ENCODE measurements at regions not wholly inside any gene's neighbourhood (a gene's known extent, or its start where the extent isn't known, plus 50 kb on each side); places are given as distances from the start of the nearest gene placed in this dataset.
"Not testable (repeated sequence)": the region's sequence is repeated elsewhere in the genome, so short reads cannot be mapped to it uniquely, and the experiment has no call there.

DNA sequence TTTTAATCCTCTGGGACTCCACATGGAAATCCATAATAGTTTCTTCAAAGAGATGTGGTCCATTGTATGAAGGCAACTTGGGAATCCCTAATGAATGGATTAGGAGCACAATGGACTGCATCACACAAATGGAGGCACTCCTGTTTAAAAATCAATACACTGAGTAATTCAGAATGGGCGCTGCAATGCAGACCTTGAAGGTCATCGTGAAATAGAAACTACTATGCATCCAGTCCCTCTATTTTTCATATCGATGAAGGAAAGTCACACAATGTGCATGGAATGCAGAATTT, 98.8 kb upstream of the EGFL6 start:
- no peaks in the 10 kb centered on the region for H3K9me3 Mint-ChIP-seq
- H3K4me3 Mint-ChIP-seq: no peak overlapping the region
- no peak overlapping the region for H3K27ac Mint-ChIP-seq
- peaks cover 26 to 27% of the 10 kb centered on the region in 2 donors for H3K4me1 Mint-ChIP-seq (ENCODE audit: low read depth in 2 of 2)
- DNase-seq (ENCODE audit: low spot score) (no peak), ATAC-seq (no peak)
- H3K27me3 Mint-ChIP-seq: peaks cover 0 to 14% of the 10 kb centered on the region in 2 donors
- peaks cover 12% of the 10 kb centered on the region for H3K36me3 Mint-ChIP-seq

DNA sequence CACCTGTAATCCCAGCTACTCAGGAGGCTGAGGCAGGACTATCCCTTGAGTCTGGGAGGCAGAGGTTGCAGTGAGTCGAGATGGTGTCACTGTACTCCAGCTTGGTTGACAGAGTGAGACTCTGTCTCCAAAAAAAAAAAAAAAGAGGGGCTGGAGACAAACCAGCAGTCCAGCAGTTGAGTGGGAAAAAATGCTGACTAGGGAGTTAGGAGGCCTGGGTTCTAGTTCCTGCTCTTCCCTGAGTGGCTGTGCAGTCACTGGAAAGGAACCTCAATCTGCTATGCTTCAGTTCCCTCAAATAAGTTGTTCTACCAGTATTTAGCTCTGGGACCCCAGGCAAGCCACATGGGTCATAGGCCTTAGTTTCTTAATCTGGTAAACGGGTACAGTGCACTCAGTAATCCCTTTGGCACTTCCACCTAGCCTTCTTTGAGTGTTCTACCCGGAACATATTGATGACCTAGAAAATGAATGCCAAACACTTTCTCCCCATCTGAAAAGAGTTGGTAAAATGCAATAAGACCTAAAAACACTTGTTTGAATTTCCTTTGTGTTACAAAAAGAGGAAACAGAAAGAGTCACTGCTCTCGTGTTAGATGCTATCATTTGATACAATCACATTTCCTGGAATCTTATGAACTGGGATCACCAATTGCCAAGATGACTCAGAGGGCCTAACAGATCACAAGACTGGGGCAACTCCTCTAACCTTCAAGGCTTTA, 99.3 kb upstream of the EGFL6 start:
- no peak overlapping the region for H3K4me3 Mint-ChIP-seq
- H3K27me3 Mint-ChIP-seq: peaks cover 0 to 14% of the 10 kb centered on the region in 2 donors
- ATAC-seq (no peak), DNase-seq (ENCODE audit: low spot score) (no peak)
- no peak overlapping the region for H3K27ac Mint-ChIP-seq
- no peaks in the 10 kb centered on the region for H3K9me3 Mint-ChIP-seq
- peaks cover 26 to 27% of the 10 kb centered on the region in 2 donors for H3K4me1 Mint-ChIP-seq (ENCODE audit: low read depth in 2 of 2)
- peaks cover 12% of the 10 kb centered on the region for H3K36me3 Mint-ChIP-seq

DNA sequence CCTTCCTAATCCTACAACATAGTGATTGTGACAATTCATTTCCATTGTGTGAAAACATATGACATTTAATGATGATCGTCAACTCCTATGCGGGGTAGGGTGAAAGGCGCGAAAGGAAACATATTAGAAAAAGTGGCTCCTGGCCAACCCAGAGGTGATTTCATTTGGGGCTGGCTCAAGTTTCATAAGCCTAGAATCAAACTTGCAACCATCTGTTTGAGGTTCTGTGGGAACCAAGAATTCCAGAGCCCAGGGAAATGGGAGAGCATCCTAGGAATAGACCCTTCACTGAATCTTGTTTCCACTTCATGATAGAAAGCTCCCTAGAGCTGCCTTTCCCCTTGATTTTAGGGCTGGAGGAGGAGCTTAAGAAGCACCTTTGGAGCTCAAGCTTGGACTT, 101.3 kb upstream of the EGFL6 start:
- no peak for ATAC-seq
- Mint-ChIP-seq H3K36me3 (peaks cover 11% of the 10 kb centered on the region), H3K4me1 (ENCODE audit: low read depth in 2 of 2) (peaks cover 16 to 22% of the 10 kb centered on the region in 2 donors), H3K27me3 (peaks cover 0 to 14% of the 10 kb centered on the region in 2 donors), H3K4me3 (no peak overlapping the region), H3K9me3 (no peaks in the 10 kb centered on the region), H3K27ac (no peak overlapping the region)
- DNase-seq (ENCODE audit: low spot score): no peak

DNA sequence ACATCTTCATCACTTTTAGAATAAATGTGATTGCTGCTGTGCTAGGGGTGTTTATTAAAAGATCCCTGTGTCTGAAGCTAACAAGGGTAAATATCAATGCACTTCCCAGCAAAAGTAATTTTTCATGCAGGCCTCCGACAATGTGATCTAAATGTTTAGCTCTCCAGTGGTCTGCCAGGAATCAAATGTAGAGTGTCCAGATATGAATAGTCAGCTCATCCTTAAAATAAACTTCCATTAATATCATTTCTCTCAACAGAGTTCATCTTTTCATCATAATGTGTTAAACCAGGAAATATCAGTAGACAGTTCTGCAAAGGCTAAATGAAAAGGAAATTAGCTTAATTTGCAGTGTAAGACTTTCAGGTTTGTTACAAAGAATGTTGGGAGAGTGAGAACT, 102.2 kb upstream of the EGFL6 start:
- Mint-ChIP-seq H3K27ac (no peak overlapping the region), H3K9me3 (no peaks in the 10 kb centered on the region), H3K4me3 (no peak overlapping the region), H3K36me3 (peaks cover 6% of the 10 kb centered on the region), H3K27me3 (peaks cover 0 to 14% of the 10 kb centered on the region in 2 donors), H3K4me1 (ENCODE audit: low read depth in 2 of 2) (peaks cover 11 to 18% of the 10 kb centered on the region in 2 donors)
- no peak for ATAC-seq
- DNase-seq (ENCODE audit: low spot score): no peak

DNA sequence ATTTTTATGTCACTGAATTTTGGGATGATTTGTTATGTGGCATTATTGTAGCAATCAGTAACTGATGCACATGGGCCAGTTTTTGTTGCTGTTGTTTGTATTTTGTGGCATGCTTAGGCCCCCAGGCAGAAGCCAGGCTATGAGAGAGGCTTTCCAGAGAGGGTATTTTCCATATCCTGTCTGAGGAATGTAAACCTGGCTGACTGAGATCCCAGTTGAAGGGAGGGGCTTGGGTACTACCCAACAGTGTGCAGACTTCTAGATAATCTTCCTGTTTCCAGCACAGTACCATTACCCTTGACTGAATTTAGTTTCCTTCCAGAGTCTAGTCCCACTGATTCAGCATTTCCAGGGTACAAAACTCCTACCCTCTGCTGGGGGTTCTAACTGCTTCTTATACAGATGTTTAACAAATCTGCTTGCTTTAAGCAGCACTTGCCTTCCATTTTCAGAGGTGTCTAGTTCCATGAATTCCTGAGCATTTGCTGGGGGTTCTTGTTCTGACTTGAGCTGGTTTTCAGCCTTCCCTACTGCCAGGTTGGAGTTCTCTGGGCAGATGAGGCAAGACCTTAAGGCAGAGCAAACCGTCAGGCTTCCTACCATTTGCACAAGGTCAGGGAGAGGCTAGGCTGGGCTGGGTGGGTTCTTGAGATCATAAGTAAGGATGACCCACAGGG, 104.7 kb upstream of the EGFL6 start:
- peaks cover 0 to 8% of the 10 kb centered on the region in 2 donors for H3K27me3 Mint-ChIP-seq
- DNase-seq (ENCODE audit: low spot score) (no peak), ATAC-seq (no peak)
- no peaks in the 10 kb centered on the region for H3K9me3 Mint-ChIP-seq
- H3K4me1 Mint-ChIP-seq (ENCODE audit: low read depth in 2 of 2): peaks cover 4 to 5% of the 10 kb centered on the region in 2 donors
- no peak overlapping the region for H3K27ac Mint-ChIP-seq
- no peaks in the 10 kb centered on the region for H3K36me3 Mint-ChIP-seq
- H3K4me3 Mint-ChIP-seq: no peak overlapping the region

DNA sequence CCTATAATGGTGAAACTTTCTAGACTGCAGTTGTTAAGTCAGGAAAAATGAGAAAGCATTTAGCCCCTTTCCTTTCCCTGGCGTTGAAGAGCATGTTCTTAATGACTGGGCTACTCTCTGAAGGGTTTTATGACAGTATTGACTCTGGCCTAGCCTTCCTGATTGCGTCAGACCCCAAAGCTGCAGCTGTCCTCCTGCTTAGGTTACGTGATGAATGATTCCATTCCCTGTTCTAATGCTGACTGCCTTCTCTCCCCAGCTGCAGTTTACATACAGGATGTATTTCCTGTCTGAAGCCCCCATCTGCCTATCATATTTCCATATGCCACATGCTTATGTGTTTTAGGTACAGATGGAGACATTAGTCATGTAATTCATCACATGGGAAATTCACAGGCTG, 105.8 kb upstream of the EGFL6 start:
- ATAC-seq (peak; percentile 53 to 57), DNase-seq (ENCODE audit: low spot score) (no peak)
- H3K4me3 Mint-ChIP-seq: no peak overlapping the region
- H3K4me1 Mint-ChIP-seq (ENCODE audit: low read depth in 2 of 2): peaks cover 4 to 5% of the 10 kb centered on the region in 2 donors
- H3K36me3 Mint-ChIP-seq: no peaks in the 10 kb centered on the region
- H3K27ac Mint-ChIP-seq: peak overlapping the region in 1 of 2 donors; percentile 25
- H3K9me3 Mint-ChIP-seq: no peaks in the 10 kb centered on the region
- peaks cover 0 to 13% of the 10 kb centered on the region in 2 donors for H3K27me3 Mint-ChIP-seq

DNA sequence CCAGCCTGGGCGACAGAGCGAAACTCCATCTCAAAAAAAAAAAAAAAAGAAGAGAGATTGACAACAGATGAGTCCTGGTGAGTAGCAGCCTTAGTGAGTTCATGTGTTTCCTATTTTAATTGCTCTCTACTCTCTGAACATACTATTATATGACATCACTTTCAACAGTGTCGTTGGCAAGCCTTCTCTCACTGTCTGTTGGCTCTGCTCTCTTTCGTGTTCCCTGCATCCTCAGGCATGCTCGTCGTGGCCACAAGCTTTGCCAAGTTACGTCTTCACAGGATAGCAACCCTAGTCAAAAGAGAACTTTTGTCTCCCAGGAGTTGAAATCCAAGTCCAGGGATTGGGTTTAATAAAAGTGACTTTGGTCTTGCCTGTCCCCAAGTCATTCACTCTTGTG, 117.1 kb upstream of the EGFL6 start:
- Mint-ChIP-seq H3K4me3 (no peak overlapping the region), H3K36me3 (no peaks in the 10 kb centered on the region), H3K27ac (no peak overlapping the region), H3K4me1 (ENCODE audit: low read depth in 2 of 2) (no peaks in the 10 kb centered on the region), H3K9me3 (no peaks in the 10 kb centered on the region), H3K27me3 (peaks cover 0 to 15% of the 10 kb centered on the region in 2 donors)
- no peak for DNase-seq (ENCODE audit: low spot score)
- ATAC-seq: no peak

DNA sequence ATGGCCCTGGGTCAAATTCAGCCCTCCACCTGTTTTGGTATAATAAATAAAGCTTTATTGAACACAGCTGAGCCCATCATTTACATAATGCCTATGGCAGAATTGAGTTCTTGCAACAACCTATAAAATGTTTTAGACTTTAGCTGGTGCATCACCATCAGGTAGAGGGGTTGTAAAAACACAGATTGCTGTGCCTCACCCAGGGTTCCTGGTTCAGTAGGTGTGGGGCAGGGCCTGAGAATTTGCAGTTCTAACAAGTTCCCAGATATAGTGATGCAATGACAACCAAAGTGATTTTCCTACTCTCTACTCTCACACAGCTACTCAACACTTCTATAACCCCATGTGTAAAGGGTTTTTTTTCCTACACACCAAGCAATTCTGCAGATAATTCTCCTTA, 120.0 kb upstream of the EGFL6 start:
- no peak overlapping the region for H3K4me3 Mint-ChIP-seq
- no peak for ATAC-seq
- H3K9me3 Mint-ChIP-seq: no peaks in the 10 kb centered on the region

DNA sequence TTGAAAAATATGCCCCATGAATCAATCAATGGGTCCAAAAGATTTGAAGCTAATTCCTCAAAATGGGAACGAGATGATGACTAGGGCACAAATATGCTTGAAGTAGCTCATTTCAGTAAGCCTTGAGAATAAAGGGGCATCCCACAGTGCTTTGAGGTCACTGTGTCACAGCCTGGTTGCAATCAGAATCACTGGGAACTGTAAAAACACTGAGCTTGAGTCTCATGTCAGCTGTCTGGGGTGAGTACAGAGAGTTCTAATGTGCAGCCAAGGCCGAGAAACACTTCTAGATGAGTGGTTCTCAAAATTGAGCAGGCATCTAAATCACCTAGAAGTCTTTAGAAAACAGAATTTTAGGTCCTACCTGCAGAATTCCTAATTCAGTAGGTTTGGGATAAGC, 120.5 kb upstream of the EGFL6 start:
- Mint-ChIP-seq H3K4me1 (ENCODE audit: low read depth in 2 of 2) (no peaks in the 10 kb centered on the region), H3K4me3 (no peak overlapping the region)

More for the DNA sequence above, 120.0 kb upstream of the EGFL6 start:
- Mint-ChIP-seq H3K4me1 (ENCODE audit: low read depth in 2 of 2) (no peaks in the 10 kb centered on the region), H3K27me3 (peaks cover 0 to 13% of the 10 kb centered on the region in 2 donors), H3K36me3 (no peaks in the 10 kb centered on the region), H3K27ac (no peak overlapping the region)
- DNase-seq (ENCODE audit: low spot score): no peak

DNA sequence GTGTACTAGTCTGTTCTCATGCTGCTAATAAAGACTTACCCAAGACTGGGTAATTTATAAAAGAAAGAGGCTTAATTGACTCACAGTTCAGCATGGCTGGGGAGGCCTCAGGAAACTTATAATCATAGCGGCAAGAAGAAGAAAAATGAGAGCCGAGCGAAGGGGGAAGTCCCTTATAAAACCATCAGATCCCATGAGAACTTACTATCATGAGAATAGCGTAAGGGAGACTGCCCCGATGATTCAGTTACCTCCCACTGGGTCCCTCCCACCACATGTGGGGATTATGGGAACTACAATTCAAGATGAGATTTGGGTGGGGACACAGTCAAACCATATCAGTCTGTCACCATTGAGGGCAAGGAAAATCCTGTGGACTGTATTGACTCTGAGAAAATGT, 121.8 kb upstream of the ATXN3L start:
- ATAC-seq, H3K4me3 Mint-ChIP-seq, H3K27ac Mint-ChIP-seq: not testable (repeated sequence)

More for the DNA sequence above, 120.5 kb upstream of the EGFL6 start:
- DNase-seq (ENCODE audit: low spot score) (no peak), ATAC-seq (no peak)
- H3K27me3 Mint-ChIP-seq: peaks cover 0 to 11% of the 10 kb centered on the region in 2 donors
- no peaks in the 10 kb centered on the region for H3K9me3 Mint-ChIP-seq
- no peaks in the 10 kb centered on the region for H3K36me3 Mint-ChIP-seq
- no peak overlapping the region for H3K27ac Mint-ChIP-seq

DNA sequence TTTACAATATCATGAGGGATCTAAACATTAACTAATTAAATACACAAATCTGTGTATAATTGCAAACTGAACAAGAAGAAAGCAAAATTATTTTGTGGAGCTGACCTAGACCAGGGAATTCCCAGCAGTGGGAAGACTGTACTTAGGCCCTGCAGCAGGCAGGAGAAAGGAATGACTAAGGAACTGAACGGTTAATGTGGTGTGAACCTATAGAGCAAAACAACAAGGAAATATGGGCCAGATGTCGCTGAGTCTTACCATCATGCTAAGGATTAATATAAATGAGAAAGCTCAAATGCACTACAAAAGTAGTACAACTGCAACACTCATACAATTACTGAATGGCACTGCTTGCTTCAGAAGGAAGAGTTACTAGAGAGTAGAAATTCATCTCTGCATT, 120.3 kb upstream of the ATXN3L start:
- Mint-ChIP-seq H3K4me1 (ENCODE audit: low read depth in 2 of 2) (no peaks in the 10 kb centered on the region), H3K27ac (no peak overlapping the region), H3K36me3 (no peaks in the 10 kb centered on the region), H3K9me3 (no peaks in the 10 kb centered on the region), H3K4me3 (no peak overlapping the region), H3K27me3 (peaks cover 0 to 2% of the 10 kb centered on the region in 2 donors)
- no peak for DNase-seq (ENCODE audit: low spot score)
- ATAC-seq: no peak

More for the DNA sequence above, 121.8 kb upstream of the ATXN3L start:
- not testable (repeated sequence) for DNase-seq (ENCODE audit: low spot score); H3K27me3 Mint-ChIP-seq; H3K9me3 Mint-ChIP-seq; H3K36me3 Mint-ChIP-seq; H3K4me1 Mint-ChIP-seq (ENCODE audit: low read depth in 2 of 2)

DNA sequence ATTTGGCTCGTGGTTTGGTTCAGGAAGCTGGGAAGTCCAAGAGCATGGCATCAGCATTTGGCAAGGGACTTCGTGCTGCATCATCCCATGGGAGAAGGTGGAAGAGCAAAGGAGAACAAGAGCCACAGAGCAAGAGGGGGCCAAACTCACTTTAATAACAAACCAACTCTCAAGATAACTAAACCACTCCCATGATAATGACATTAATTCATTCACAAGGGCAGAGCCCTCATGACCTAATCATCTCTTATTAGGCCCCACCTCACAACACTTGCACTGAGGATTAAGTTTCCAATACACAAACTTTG, 113.4 kb upstream of the ATXN3L start:
- Mint-ChIP-seq H3K4me3 (no peak overlapping the region), H3K4me1 (ENCODE audit: low read depth in 2 of 2) (peaks cover 8 to 10% of the 10 kb centered on the region in 2 donors), H3K9me3 (no peaks in the 10 kb centered on the region), H3K27me3 (peaks cover 0 to 2% of the 10 kb centered on the region in 2 donors), H3K27ac (no peak overlapping the region), H3K36me3 (no peaks in the 10 kb centered on the region)
- ATAC-seq (no peak), DNase-seq (ENCODE audit: low spot score) (no peak)

DNA sequence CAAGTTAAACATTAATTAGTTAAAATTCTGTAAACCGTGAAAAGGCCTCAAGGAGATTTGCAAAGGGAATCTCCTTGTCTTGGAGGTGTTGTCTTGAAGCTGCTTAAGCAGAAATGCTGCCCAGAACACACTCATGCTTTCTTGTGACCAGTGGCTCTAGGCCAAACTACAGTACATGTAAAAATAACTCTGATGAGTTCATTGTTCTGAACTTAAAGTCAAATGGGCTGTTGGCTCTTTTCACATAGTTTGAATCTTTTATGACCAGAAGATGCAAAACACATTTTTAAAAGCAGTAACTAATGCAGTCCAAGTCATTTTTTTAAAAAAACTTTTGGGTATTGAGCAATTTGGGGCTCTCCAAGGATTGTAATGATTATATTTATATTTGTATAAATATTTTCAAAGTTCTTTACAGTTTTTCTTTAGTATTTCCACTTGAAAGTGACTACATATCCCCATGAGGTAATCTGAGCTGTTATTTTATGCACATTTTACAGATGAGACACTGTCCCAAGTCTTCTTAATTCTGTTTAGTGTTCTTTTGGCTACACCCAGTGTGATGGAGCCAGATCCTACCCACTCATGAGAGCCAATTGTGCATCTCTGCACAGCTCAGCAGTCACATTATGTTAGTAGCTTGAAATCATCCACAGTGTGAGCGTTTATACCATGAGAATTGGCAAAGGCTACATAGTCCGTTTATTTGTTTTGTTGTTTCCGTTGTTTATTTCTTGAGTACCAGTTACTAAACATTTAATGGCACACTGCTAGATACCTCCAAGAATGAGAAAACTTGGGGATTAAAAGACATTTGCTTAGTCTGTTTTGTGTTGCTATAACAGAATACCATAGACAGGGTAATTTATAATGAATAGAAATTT, 112.8 kb upstream of the ATXN3L start:
- Mint-ChIP-seq H3K27ac (no peak overlapping the region), H3K36me3 (no peaks in the 10 kb centered on the region), H3K4me3 (no peak overlapping the region), H3K9me3 (no peaks in the 10 kb centered on the region), H3K4me1 (ENCODE audit: low read depth in 2 of 2) (peaks cover 10 to 16% of the 10 kb centered on the region in 2 donors), H3K27me3 (peaks cover 0 to 5% of the 10 kb centered on the region in 2 donors)
- ATAC-seq: no peak
- DNase-seq (ENCODE audit: low spot score): no peak
